ENCODE measurements at regions not wholly inside any gene's neighbourhood (a gene's known extent, or its start where the extent isn't known, plus 50 kb on each side); places are given as distances from the start of the nearest gene placed in this dataset.

- no peak for TF ChIP-seq CTCF (IDR thresholded peaks at IDR 0.05)
- no peak for TF ChIP-seq POLR2A (IDR thresholded peaks at IDR 0.05)
Measured at GRCh38 chr17:56737421-56738161, 96.1 kb downstream of the C17orf67 start.
